ENCODE measurements at regions not wholly inside any gene's neighbourhood (a gene's known extent, or its start where the extent isn't known, plus 50 kb on each side); places are given as distances from the start of the nearest gene placed in this dataset.

DNA sequence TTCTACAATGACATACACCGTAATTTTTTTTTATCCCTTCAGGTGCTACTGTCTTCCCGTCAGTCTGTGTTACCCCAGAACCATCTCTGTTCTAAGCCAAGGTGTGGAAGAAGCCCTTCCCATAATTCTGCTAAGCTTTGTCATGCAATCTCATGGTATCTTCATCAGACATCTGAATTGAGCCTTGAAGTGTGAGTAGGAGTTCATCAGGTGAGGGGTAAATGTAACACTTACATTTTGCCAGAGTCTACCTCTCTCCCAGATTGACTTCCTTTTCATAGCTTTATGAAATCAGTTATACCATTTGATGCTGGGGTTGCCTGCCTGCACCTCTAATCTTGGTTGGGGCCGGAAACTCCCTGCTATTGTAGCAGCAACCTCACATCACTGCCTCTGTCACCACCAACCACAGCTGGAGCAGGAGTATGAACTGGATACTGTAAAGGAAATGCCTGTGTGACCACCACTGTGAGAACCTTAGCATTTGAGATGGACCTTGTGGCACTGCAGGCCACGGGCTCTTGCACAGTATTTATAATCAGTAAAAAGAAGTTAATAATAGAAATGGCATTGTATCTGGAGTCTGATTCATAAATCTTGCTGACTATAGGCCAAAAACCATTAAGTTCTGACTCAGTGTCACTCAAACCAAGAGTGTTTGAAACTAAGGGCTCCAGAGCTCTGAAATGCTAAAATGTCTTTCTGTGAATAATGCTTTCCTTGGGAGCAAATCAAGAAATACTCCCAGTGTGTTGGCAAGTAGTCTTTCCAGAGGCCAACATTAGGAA, 58.7 kb upstream of the STK38L start:
- H3K4me1 ChIP-seq (replicated peaks in 1 of 4; ENCODE audit: control insufficient read depth in 3 of 4, insufficient read depth in 4 of 4, low read length in 3 of 4), result no peaks in the 10 kb centered on the region
- no peak overlapping the region for H2BK15ac ChIP-seq (ENCODE audit: low read length)
- no peak overlapping the region for H4K5ac ChIP-seq (ENCODE audit: insufficient read length, low read depth, low read length)
- H3K79me1 ChIP-seq (ENCODE audit: low read depth, low read length), result no peaks in the 10 kb centered on the region
- no peaks in the 10 kb centered on the region for H3K79me2 ChIP-seq (ENCODE audit: control insufficient read depth in 1 of 2, insufficient read depth in 2 of 2, low read length in 2 of 2)
- no peak overlapping the region for H3K9ac ChIP-seq (replicated peaks in 1 of 4; ENCODE audit: extremely low read depth in 1 of 4, low read depth in 3 of 4, low read length in 3 of 4)
- H3K9me3 ChIP-seq (ENCODE audit: insufficient read depth in 2 of 2, low read depth in 1 of 2, low read length in 1 of 2), result no peaks in the 10 kb centered on the region
- H3K23me2 ChIP-seq (ENCODE audit: low read depth, low read length), result no peaks in the 10 kb centered on the region
- no peak overlapping the region for H3K14ac ChIP-seq (ENCODE audit: insufficient read length)
- H3K27ac ChIP-seq (ENCODE audit: low read depth, low read length), result no peak overlapping the region
- FAIRE-seq, result no peak
- no peak for DNase-seq (ENCODE audit: low read depth in 1 of 2, low spot score in 2 of 2)
- no peak overlapping the region for H2BK20ac ChIP-seq (ENCODE audit: low read length)
- no peak overlapping the region for H3K4me2 ChIP-seq (ENCODE audit: insufficient read depth in 1 of 2, low read depth in 2 of 2, low read length in 2 of 2)
- CTCF ChIA-PET (ENCODE audit: partially characterized antibody), result interaction anchor here (1.0 kb wide), 1 partner anchor 118 kb away, joined by 4 read pairs; no protein-coding TSS in a partner anchor
- H2AFZ ChIP-seq (ENCODE audit: low read length), result no peak overlapping the region
- H3K23ac ChIP-seq (ENCODE audit: insufficient read length), result no peak overlapping the region
- H2BK12ac ChIP-seq (ENCODE audit: low read depth, low read length), result no peak overlapping the region
- WGBS, 2 experiments (ENCODE audit: extremely low coverage in 1 of 2, insufficient coverage in 1 of 2, insufficient read length in 1 of 2, insufficient replicate concordance in 2 of 2, low coverage in 1 of 2, low lambda C conversion rate in 2 of 2, missing lambda C conversion rate in 1 of 2), result 91% methylated on average over 4 of the region's 4 CpGs; no CpG with 5 or more reads in 1 of the 2 experiments
- H2AK5ac ChIP-seq (ENCODE audit: low read depth, low read length), result no peak overlapping the region
- no peak overlapping the region for H4K91ac ChIP-seq (replicated peaks; ENCODE audit: insufficient read length, low read length)
- no peaks in the 10 kb centered on the region for H3K36me3 ChIP-seq (ENCODE audit: control insufficient read depth in 2 of 4, insufficient read depth in 4 of 4, low read length in 3 of 4)
- H3K18ac ChIP-seq (ENCODE audit: extremely low read depth, low read length), result no peak overlapping the region
- H4K20me1 ChIP-seq (replicated peaks in 1 of 2; ENCODE audit: control insufficient read depth in 1 of 2, insufficient read depth in 2 of 2, low read length in 2 of 2), result no peaks in the 10 kb centered on the region
- no peak overlapping the region for H3K4me3 ChIP-seq (ENCODE audit: extremely low read depth in 1 of 4, insufficient read depth in 2 of 4, low read depth in 3 of 4, low read length in 4 of 4)
- H3K56ac ChIP-seq (replicated peaks; ENCODE audit: insufficient read length, low read depth, low read length), result no peak overlapping the region
- H3K27me3 ChIP-seq (replicated peaks in 1 of 4; ENCODE audit: control insufficient read depth in 3 of 4, extremely low read depth in 1 of 4, insufficient read depth in 3 of 4, low read length in 3 of 4), result no peaks in the 10 kb centered on the region
- no peak overlapping the region for H2BK5ac ChIP-seq (ENCODE audit: low read depth, low read length)
- no peak overlapping the region for H4K8ac ChIP-seq (ENCODE audit: extremely low read depth, insufficient read depth, low read length)
- TF ChIP-seq BCL11A (IDR thresholded peaks at IDR 0.05; ENCODE audit: low read depth in 2 of 2, low read length in 2 of 2), result no peak
- no peak for TF ChIP-seq CTBP2 (IDR thresholded peaks at IDR 0.05; ENCODE audit: borderline replicate concordance, insufficient read depth, insufficient read length, low read length)
- no peak for TF ChIP-seq NANOG (IDR thresholded peaks at IDR 0.05; ENCODE audit: insufficient read depth, low read depth, low read length, poor library complexity, severe bottlenecking)
- TF ChIP-seq TAF7 (optimal IDR thresholded peaks at IDR 0.05; ENCODE audit: borderline replicate concordance, low read depth, low read length), result no peak
- TF ChIP-seq BRCA1 (IDR thresholded peaks at IDR 0.05; ENCODE audit: low read depth, low read length), result no peak
- no peak for TF ChIP-seq HDAC2 (IDR thresholded peaks at IDR 0.05; ENCODE audit: borderline replicate concordance in 1 of 2, low read depth in 2 of 2, low read length in 2 of 2)
- no peak for TF ChIP-seq ASH2L (IDR thresholded peaks at IDR 0.05; ENCODE audit: low read length)
- TF ChIP-seq GTF2F1 (IDR thresholded peaks at IDR 0.05; ENCODE audit: borderline replicate concordance, low read depth, low read length), result no peak
- TF ChIP-seq EGR1 (IDR thresholded peaks at IDR 0.05; ENCODE audit: borderline replicate concordance, low read depth, low read length), result no peak
- no peak overlapping the region for H3K4ac ChIP-seq (replicated peaks; ENCODE audit: insufficient read length, low read depth, low read length)
- POLR2A ChIA-PET (ENCODE audit: partially characterized antibody), result interaction anchor here (0.8 kb wide), 1 partner anchor 213 kb away, joined by 3 read pairs; no protein-coding TSS in a partner anchor
- H2BK120ac ChIP-seq (replicated peaks; ENCODE audit: low read depth, low read length), result no peak overlapping the region

Data from H1 (cell line).